ENCODE measurements at regions not wholly inside any gene's neighbourhood (a gene's known extent, or its start where the extent isn't known, plus 50 kb on each side); places are given as distances from the start of the nearest gene placed in this dataset.

- no peak overlapping the region for H3K27ac ChIP-seq
- H3K27me3 ChIP-seq (ENCODE audit: insufficient read depth, low read depth) = no peaks in the 10 kb centered on the region
- H3K79me2 ChIP-seq (ENCODE audit: low read depth) = no peaks in the 10 kb centered on the region
- no peaks in the 10 kb centered on the region for H3K4me1 ChIP-seq (replicated peaks; ENCODE audit: insufficient read depth)
- no peak for TF ChIP-seq EZH2 (IDR thresholded peaks at IDR 0.05; ENCODE audit: low read depth)
- TF ChIP-seq, protein P1, sequence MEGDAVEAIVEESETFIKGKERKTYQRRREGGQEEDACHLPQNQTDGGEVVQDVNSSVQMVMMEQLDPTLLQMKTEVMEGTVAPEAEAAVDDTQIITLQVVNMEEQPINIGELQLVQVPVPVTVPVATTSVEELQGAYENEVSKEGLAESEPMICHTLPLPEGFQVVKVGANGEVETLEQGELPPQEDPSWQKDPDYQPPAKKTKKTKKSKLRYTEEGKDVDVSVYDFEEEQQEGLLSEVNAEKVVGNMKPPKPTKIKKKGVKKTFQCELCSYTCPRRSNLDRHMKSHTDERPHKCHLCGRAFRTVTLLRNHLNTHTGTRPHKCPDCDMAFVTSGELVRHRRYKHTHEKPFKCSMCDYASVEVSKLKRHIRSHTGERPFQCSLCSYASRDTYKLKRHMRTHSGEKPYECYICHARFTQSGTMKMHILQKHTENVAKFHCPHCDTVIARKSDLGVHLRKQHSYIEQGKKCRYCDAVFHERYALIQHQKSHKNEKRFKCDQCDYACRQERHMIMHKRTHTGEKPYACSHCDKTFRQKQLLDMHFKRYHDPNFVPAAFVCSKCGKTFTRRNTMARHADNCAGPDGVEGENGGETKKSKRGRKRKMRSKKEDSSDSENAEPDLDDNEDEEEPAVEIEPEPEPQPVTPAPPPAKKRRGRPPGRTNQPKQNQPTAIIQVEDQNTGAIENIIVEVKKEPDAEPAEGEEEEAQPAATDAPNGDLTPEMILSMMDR (conservative IDR thresholded peaks at IDR 0.05) = no peak
- no peak overlapping the region for H2AFZ ChIP-seq
- ChIA-PET POLR2A (ENCODE audit: unreplicated experiment) (no interaction called here), CTCF (no interaction called here)
- no peaks in the 10 kb centered on the region for H4K20me1 ChIP-seq (ENCODE audit: insufficient read depth)
- intact Hi-C loops (cut with micrococcal nuclease; ENCODE audit: unreplicated experiment) = no loop called here
- no peaks in the 10 kb centered on the region for H3K36me3 ChIP-seq (ENCODE audit: low read depth)
- H3K4me2 ChIP-seq = no peak overlapping the region
- H3K9me2 ChIP-seq (ENCODE audit: insufficient read depth) = peaks cover 5% of the 10 kb centered on the region; the same call in 1 of the 2 replicates
- no peak overlapping the region for H3K4me3 ChIP-seq
- H3F3A ChIP-seq (ENCODE audit: insufficient read depth, low read depth) = no peaks in the 10 kb centered on the region
- no peaks in the 10 kb centered on the region for H3K9me3 ChIP-seq (ENCODE audit: insufficient read depth, low read depth)
- DNase-seq = no peak
- no TSS peak for BruUV-seq (replicated peaks)
These were observed 1289.9 kb upstream of the B3GALT2 start for GRCh38 chr1:194476351-194476750.

- no peak overlapping the region for H2AFZ ChIP-seq
- intact Hi-C loops (cut with micrococcal nuclease; ENCODE audit: unreplicated experiment) = no loop called here
- H3K79me2 ChIP-seq (ENCODE audit: low read depth) = no peaks in the 10 kb centered on the region
- no peak for TF ChIP-seq EZH2 (IDR thresholded peaks at IDR 0.05; ENCODE audit: low read depth)
- TF ChIP-seq, protein P1 (conservative IDR thresholded peaks at IDR 0.05) = no peak
- no peak overlapping the region for H3K4me2 ChIP-seq
- no peak for DNase-seq
- CTCF ChIA-PET = no interaction called here
- H3K9me2 ChIP-seq (ENCODE audit: insufficient read depth) = no peaks in the 10 kb centered on the region; the same call in 1 of the 2 replicates
- H3K27ac ChIP-seq = no peak overlapping the region
- no peaks in the 10 kb centered on the region for H3K4me1 ChIP-seq (replicated peaks; ENCODE audit: insufficient read depth)
- H3K4me3 ChIP-seq = no peak overlapping the region
- no peaks in the 10 kb centered on the region for H3K9me3 ChIP-seq (ENCODE audit: insufficient read depth, low read depth)
- no peaks in the 10 kb centered on the region for H3F3A ChIP-seq (ENCODE audit: insufficient read depth, low read depth)
- no peaks in the 10 kb centered on the region for H4K20me1 ChIP-seq (ENCODE audit: insufficient read depth)
- H3K27me3 ChIP-seq (ENCODE audit: insufficient read depth, low read depth) = no peaks in the 10 kb centered on the region
- no peaks in the 10 kb centered on the region for H3K36me3 ChIP-seq (ENCODE audit: low read depth)
- POLR2A ChIA-PET (ENCODE audit: unreplicated experiment) = no interaction called here
- no TSS peak for BruUV-seq (replicated peaks)
These were observed 1288.3 kb upstream of the B3GALT2 start for GRCh38 chr1:194474701-194475100.

- no peaks in the 10 kb centered on the region for H3K4me1 ChIP-seq (replicated peaks; ENCODE audit: insufficient read depth)
- TF ChIP-seq EZH2 (IDR thresholded peaks at IDR 0.05; ENCODE audit: low read depth) = no peak
- H2AFZ ChIP-seq = no peak overlapping the region
- ChIA-PET POLR2A (ENCODE audit: unreplicated experiment) (no interaction called here), CTCF (no interaction called here)
- H3K9me2 ChIP-seq (ENCODE audit: insufficient read depth) = no peaks in the 10 kb centered on the region; the same call in 1 of the 2 replicates
- no peaks in the 10 kb centered on the region for H4K20me1 ChIP-seq (ENCODE audit: insufficient read depth)
- H3K36me3 ChIP-seq (ENCODE audit: low read depth) = no peaks in the 10 kb centered on the region
- H3K4me3 ChIP-seq = no peak overlapping the region
- no peaks in the 10 kb centered on the region for H3K27me3 ChIP-seq (ENCODE audit: insufficient read depth, low read depth)
- H3F3A ChIP-seq (ENCODE audit: insufficient read depth, low read depth) = no peaks in the 10 kb centered on the region
- DNase-seq = no peak
- H3K4me2 ChIP-seq = no peak overlapping the region
- no TSS peak for BruUV-seq (replicated peaks)
- H3K9me3 ChIP-seq (ENCODE audit: insufficient read depth, low read depth) = no peaks in the 10 kb centered on the region
- no peaks in the 10 kb centered on the region for H3K79me2 ChIP-seq (ENCODE audit: low read depth)
- intact Hi-C loops (cut with micrococcal nuclease; ENCODE audit: unreplicated experiment) = no loop called here
- H3K27ac ChIP-seq = no peak overlapping the region
These were observed 1287.4 kb upstream of the B3GALT2 start for GRCh38 chr1:194473766-194474165.

DNA sequence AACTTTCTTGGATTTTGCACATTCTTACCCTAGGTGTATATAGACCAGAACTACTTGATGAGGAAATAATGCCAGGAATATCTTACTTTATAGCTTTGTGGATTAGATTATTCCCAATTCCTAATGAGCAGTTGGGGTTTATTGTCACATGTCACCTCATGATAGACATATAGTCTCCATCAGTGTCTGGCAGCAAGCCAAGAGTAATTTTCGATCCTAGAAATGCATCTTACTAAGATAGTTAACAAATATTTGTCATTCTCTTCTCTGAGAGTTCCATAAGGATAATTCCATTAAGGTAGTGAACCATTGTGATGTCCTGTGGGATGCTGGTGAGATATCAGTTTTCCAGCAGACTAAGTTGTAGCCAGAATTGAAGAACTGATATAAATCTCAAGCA is 1282.9 kb upstream of the B3GALT2 start:
- H3K36me3 ChIP-seq (ENCODE audit: low read depth) = no peaks in the 10 kb centered on the region
- no peaks in the 10 kb centered on the region; the same call in 1 of the 2 replicates for H3K9me3 ChIP-seq (ENCODE audit: insufficient read depth, low read depth)
- TF ChIP-seq, protein P1 (conservative IDR thresholded peaks at IDR 0.05) = no peak
- no peak for TF ChIP-seq EZH2 (IDR thresholded peaks at IDR 0.05; ENCODE audit: low read depth)
- H3K27ac ChIP-seq = no peak overlapping the region
- CTCF ChIA-PET = no interaction called here
- no peaks in the 10 kb centered on the region for H4K20me1 ChIP-seq (ENCODE audit: insufficient read depth)
- H3K79me2 ChIP-seq (ENCODE audit: low read depth) = no peaks in the 10 kb centered on the region
- intact Hi-C loops (cut with micrococcal nuclease; ENCODE audit: unreplicated experiment) = no loop called here
- H3K4me3 ChIP-seq = no peak overlapping the region
- POLR2A ChIA-PET (ENCODE audit: unreplicated experiment) = no interaction called here
- no peaks in the 10 kb centered on the region for H3K4me1 ChIP-seq (replicated peaks; ENCODE audit: insufficient read depth)
- no peaks in the 10 kb centered on the region for H3K27me3 ChIP-seq (ENCODE audit: insufficient read depth, low read depth)
- H3K9me2 ChIP-seq (ENCODE audit: insufficient read depth) = no peaks in the 10 kb centered on the region
- H3K4me2 ChIP-seq = no peak overlapping the region
- H3F3A ChIP-seq (ENCODE audit: insufficient read depth, low read depth) = no peaks in the 10 kb centered on the region
- DNase-seq = no peak
- no peak overlapping the region for H2AFZ ChIP-seq
- no TSS peak for BruUV-seq (replicated peaks)

All from PC-9 (cell line).